ENCODE measurements at regions not wholly inside any gene's neighbourhood (a gene's known extent, or its start where the extent isn't known, plus 50 kb on each side); places are given as distances from the start of the nearest gene placed in this dataset.

- in situ Hi-C loops (cut with HindIII; ENCODE audit: low pct_ligation_motif_present, low pct_unique_long_range_greater_than_20kb, low sequenced_read_pairs) = loop anchor here (25.0 kb wide), 1 partner anchor 112 kb away; the partner anchor contains the start of genes POLR3A and RPS24
- peak; percentile 15 for DNase-seq
Observed at GRCh38 chr10:78148961-78149612, 115.4 kb downstream of the RPS24 start.

- no peak for DNase-seq
- in situ Hi-C loops (cut with HindIII; ENCODE audit: low pct_ligation_motif_present, low pct_unique_long_range_greater_than_20kb, low sequenced_read_pairs) = no loop called here
Observed at GRCh38 chr10:78150756-78151155, 117.1 kb downstream of the RPS24 start.

- DNase-seq = no peak
- in situ Hi-C loops (cut with HindIII; ENCODE audit: low pct_ligation_motif_present, low pct_unique_long_range_greater_than_20kb, low sequenced_read_pairs) = no loop called here
Observed at GRCh38 chr10:78155722-78156121, 122.1 kb downstream of the RPS24 start.

GRCh38 chr10:78160591-78160990 is 126.9 kb downstream of the RPS24 start:
- DNase-seq = no peak
- in situ Hi-C loops (cut with HindIII; ENCODE audit: low pct_ligation_motif_present, low pct_unique_long_range_greater_than_20kb, low sequenced_read_pairs) = no loop called here

GRCh38 chr10:78162853-78163252 is 129.2 kb downstream of the RPS24 start:
- no peak for DNase-seq
- in situ Hi-C loops (cut with HindIII; ENCODE audit: low pct_ligation_motif_present, low pct_unique_long_range_greater_than_20kb, low sequenced_read_pairs) = no loop called here

- in situ Hi-C loops (cut with HindIII; ENCODE audit: low pct_ligation_motif_present, low pct_unique_long_range_greater_than_20kb, low sequenced_read_pairs) = no loop called here
- DNase-seq = no peak
Observed at GRCh38 chr10:78164702-78165101, 131.0 kb downstream of the RPS24 start.

GRCh38 chr10:78165172-78165571 is 131.5 kb downstream of the RPS24 start:
- in situ Hi-C loops (cut with HindIII; ENCODE audit: low pct_ligation_motif_present, low pct_unique_long_range_greater_than_20kb, low sequenced_read_pairs) = no loop called here
- no peak for DNase-seq

- in situ Hi-C loops (cut with HindIII; ENCODE audit: low pct_ligation_motif_present, low pct_unique_long_range_greater_than_20kb, low sequenced_read_pairs) = no loop called here
- DNase-seq = peak; percentile 36
Observed at GRCh38 chr10:78165617-78166016, 132.0 kb downstream of the RPS24 start.

- in situ Hi-C loops (cut with HindIII; ENCODE audit: low pct_ligation_motif_present, low pct_unique_long_range_greater_than_20kb, low sequenced_read_pairs) = no loop called here
- DNase-seq = no peak
Observed at GRCh38 chr10:78166261-78166660, 132.6 kb downstream of the RPS24 start.

- no peak for DNase-seq
- in situ Hi-C loops (cut with HindIII; ENCODE audit: low pct_ligation_motif_present, low pct_unique_long_range_greater_than_20kb, low sequenced_read_pairs) = no loop called here
Observed at GRCh38 chr10:78169214-78169613, 135.6 kb downstream of the RPS24 start.

GRCh38 chr10:78170026-78170475 is 136.4 kb downstream of the RPS24 start:
- in situ Hi-C loops (cut with HindIII; ENCODE audit: low pct_ligation_motif_present, low pct_unique_long_range_greater_than_20kb, low sequenced_read_pairs) = no loop called here
- DNase-seq = no peak

GRCh38 chr10:78171633-78172400 is 138.2 kb downstream of the RPS24 start:
- no peak for DNase-seq
- in situ Hi-C loops (cut with HindIII; ENCODE audit: low pct_ligation_motif_present, low pct_unique_long_range_greater_than_20kb, low sequenced_read_pairs) = no loop called here

- in situ Hi-C loops (cut with HindIII; ENCODE audit: low pct_ligation_motif_present, low pct_unique_long_range_greater_than_20kb, low sequenced_read_pairs) = no loop called here
- no peak for DNase-seq
Observed at GRCh38 chr10:78173360-78174015, 139.8 kb downstream of the RPS24 start.

- in situ Hi-C loops (cut with HindIII; ENCODE audit: low pct_ligation_motif_present, low pct_unique_long_range_greater_than_20kb, low sequenced_read_pairs) = no loop called here
- no peak for DNase-seq
Observed at GRCh38 chr10:78175444-78176015, 141.9 kb downstream of the RPS24 start.

- DNase-seq = no peak
- in situ Hi-C loops (cut with HindIII; ENCODE audit: low pct_ligation_motif_present, low pct_unique_long_range_greater_than_20kb, low sequenced_read_pairs) = no loop called here
Observed at GRCh38 chr10:78176320-78177317, 143.0 kb downstream of the RPS24 start.

- no peak for DNase-seq
Observed at GRCh38 chr10:78177491-78178185, 144.0 kb downstream of the RPS24 start.

GRCh38 chr10:78178397-78178796 is 144.7 kb downstream of the RPS24 start:
- in situ Hi-C loops (cut with HindIII; ENCODE audit: low pct_ligation_motif_present, low pct_unique_long_range_greater_than_20kb, low sequenced_read_pairs) = no loop called here
- DNase-seq = no peak

More at GRCh38 chr10:78177491-78178185, 144.0 kb downstream of the RPS24 start:
- in situ Hi-C loops (cut with HindIII; ENCODE audit: low pct_ligation_motif_present, low pct_unique_long_range_greater_than_20kb, low sequenced_read_pairs) = no loop called here
